Endothelial cell of umbilical vein (primary cell): ENCODE measurements at regions not wholly inside any gene's neighbourhood (a gene's known extent, or its start where the extent isn't known, plus 50 kb on each side); places are given as distances from the start of the nearest gene placed in this dataset.

Source experiments
- EZH2 ChIP-seq: IDR thresholded peaks from 2 replicates; pipeline ENCODE4 v1.6.1; 2012; ENCODE audit warnings: borderline replicate concordance, low read depth, mild to moderate bottlenecking, moderate library complexity, low read length, inconsistent platforms; ENCODE audit not compliant: severe bottlenecking
- JUN ChIP-seq: IDR thresholded peaks from 2 replicates; pipeline ENCODE4 v1.6.1; 2011; ENCODE audit warnings: borderline replicate concordance, low read depth; ENCODE audit not compliant: insufficient read length, insufficient read depth
- MYC ChIP-seq: IDR thresholded peaks from one replicate; pipeline ENCODE4 v1.6.1; 2011; ENCODE audit warnings: mild to moderate bottlenecking, low read depth, low read length
- TF ChIP-seq, protein P1 (sequence below), 2 donors: IDR thresholded peaks; 1 replicate in 1 of 2; 2 replicates in 1 of 2; pipeline ENCODE4 v1.5.1; 2011; ENCODE audit warnings: low read length in 2 of 2, mild to moderate bottlenecking in 2 of 2, moderate library complexity in 2 of 2, control low read depth in 1 of 2, inconsistent platforms in 1 of 2, low read depth in 1 of 2; ENCODE audit not compliant: insufficient read depth in 1 of 2; ENCODE audit errors: extremely low read depth in 1 of 2

- no peak for TF ChIP-seq MYC
- TF ChIP-seq JUN = no peak
- TF ChIP-seq, protein P1, sequence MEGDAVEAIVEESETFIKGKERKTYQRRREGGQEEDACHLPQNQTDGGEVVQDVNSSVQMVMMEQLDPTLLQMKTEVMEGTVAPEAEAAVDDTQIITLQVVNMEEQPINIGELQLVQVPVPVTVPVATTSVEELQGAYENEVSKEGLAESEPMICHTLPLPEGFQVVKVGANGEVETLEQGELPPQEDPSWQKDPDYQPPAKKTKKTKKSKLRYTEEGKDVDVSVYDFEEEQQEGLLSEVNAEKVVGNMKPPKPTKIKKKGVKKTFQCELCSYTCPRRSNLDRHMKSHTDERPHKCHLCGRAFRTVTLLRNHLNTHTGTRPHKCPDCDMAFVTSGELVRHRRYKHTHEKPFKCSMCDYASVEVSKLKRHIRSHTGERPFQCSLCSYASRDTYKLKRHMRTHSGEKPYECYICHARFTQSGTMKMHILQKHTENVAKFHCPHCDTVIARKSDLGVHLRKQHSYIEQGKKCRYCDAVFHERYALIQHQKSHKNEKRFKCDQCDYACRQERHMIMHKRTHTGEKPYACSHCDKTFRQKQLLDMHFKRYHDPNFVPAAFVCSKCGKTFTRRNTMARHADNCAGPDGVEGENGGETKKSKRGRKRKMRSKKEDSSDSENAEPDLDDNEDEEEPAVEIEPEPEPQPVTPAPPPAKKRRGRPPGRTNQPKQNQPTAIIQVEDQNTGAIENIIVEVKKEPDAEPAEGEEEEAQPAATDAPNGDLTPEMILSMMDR (IDR thresholded peaks at IDR 0.05; ENCODE audit: extremely low read depth in 1 of 2, insufficient read depth in 1 of 2, low read depth in 1 of 2, low read length in 2 of 2) = no peak
- TF ChIP-seq EZH2 = no peak
These were observed 268.8 kb upstream of the BTG1 start for GRCh38 chr12:92414170-92415070.
